ENCODE measurements at regions not wholly inside any gene's neighbourhood (a gene's known extent, or its start where the extent isn't known, plus 50 kb on each side); places are given as distances from the start of the nearest gene placed in this dataset.

DNA sequence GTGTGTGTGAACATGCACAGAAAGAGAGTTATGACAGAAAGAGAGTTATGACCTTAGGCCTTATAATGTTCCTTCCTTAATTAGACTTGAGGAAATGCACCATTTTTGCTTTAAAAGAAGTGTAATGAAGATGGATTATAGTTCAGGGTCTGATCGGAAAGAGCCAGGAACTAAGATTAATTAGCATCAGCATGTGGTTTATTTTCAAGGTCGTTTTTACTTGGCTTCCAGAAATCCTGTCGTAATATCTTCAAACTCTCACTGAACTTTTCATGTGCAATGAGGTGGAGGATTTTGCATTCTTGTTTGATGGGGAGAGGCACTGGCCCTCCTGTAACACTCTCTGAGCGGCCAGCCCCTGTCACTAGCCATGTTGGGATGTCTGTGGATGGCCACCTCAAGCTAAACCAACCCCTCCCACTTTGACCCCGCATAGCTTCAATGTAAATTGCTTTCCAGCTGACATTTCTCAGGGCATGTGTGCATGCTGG lies 116.8 kb downstream of the CDC5L start:
- CTCF ChIA-PET = no interaction called here
- no TSS peak for BruUV-seq (replicated peaks)
- ATAC-seq (no peak), DNase-seq (ENCODE audit: low read depth, low spot score) (no peak)
- Histone ChIP-seq H3K27me3 (ENCODE audit: control insufficient read depth, insufficient read depth, low read length) (no peaks in the 10 kb centered on the region; the same call in 1 of the 2 replicates), H3K4me1 (ENCODE audit: control insufficient read depth, insufficient read depth, low read length) (no peaks in the 10 kb centered on the region), H3K36me3 (ENCODE audit: control insufficient read depth, insufficient read depth, low read length) (no peaks in the 10 kb centered on the region), H3K27ac (ENCODE audit: low read length) (no peak overlapping the region), H3K4me3 (ENCODE audit: low read depth in 2 of 2, low read length in 2 of 2) (no peak overlapping the region), H3K9me3 (ENCODE audit: control insufficient read depth, insufficient read depth, low read depth, low read length) (no peaks in the 10 kb centered on the region)
- intact Hi-C loops (cut with micrococcal nuclease; ENCODE audit: unreplicated experiment) = no loop called here
- POLR2A ChIA-PET = no interaction called here
- in situ Hi-C loops (cut with HindIII; ENCODE audit: low pct_unique_long_range_greater_than_20kb, low sequenced_read_pairs) = no loop called here
- no peak for TF ChIP-seq POLR2AphosphoS5 (IDR thresholded peaks at IDR 0.05; ENCODE audit: low read depth, low read length)
- TF ChIP-seq, protein P1, sequence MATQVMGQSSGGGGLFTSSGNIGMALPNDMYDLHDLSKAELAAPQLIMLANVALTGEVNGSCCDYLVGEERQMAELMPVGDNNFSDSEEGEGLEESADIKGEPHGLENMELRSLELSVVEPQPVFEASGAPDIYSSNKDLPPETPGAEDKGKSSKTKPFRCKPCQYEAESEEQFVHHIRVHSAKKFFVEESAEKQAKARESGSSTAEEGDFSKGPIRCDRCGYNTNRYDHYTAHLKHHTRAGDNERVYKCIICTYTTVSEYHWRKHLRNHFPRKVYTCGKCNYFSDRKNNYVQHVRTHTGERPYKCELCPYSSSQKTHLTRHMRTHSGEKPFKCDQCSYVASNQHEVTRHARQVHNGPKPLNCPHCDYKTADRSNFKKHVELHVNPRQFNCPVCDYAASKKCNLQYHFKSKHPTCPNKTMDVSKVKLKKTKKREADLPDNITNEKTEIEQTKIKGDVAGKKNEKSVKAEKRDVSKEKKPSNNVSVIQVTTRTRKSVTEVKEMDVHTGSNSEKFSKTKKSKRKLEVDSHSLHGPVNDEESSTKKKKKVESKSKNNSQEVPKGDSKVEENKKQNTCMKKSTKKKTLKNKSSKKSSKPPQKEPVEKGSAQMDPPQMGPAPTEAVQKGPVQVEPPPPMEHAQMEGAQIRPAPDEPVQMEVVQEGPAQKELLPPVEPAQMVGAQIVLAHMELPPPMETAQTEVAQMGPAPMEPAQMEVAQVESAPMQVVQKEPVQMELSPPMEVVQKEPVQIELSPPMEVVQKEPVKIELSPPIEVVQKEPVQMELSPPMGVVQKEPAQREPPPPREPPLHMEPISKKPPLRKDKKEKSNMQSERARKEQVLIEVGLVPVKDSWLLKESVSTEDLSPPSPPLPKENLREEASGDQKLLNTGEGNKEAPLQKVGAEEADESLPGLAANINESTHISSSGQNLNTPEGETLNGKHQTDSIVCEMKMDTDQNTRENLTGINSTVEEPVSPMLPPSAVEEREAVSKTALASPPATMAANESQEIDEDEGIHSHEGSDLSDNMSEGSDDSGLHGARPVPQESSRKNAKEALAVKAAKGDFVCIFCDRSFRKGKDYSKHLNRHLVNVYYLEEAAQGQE (IDR thresholded peaks at IDR 0.05; ENCODE audit: insufficient read depth in 1 of 2, low read depth in 2 of 2, low read length in 1 of 2) = no peak
- no peak for TF ChIP-seq TCF7L2 (IDR thresholded peaks at IDR 0.05; ENCODE audit: low read depth, low read length)
- TF ChIP-seq, protein P2, sequence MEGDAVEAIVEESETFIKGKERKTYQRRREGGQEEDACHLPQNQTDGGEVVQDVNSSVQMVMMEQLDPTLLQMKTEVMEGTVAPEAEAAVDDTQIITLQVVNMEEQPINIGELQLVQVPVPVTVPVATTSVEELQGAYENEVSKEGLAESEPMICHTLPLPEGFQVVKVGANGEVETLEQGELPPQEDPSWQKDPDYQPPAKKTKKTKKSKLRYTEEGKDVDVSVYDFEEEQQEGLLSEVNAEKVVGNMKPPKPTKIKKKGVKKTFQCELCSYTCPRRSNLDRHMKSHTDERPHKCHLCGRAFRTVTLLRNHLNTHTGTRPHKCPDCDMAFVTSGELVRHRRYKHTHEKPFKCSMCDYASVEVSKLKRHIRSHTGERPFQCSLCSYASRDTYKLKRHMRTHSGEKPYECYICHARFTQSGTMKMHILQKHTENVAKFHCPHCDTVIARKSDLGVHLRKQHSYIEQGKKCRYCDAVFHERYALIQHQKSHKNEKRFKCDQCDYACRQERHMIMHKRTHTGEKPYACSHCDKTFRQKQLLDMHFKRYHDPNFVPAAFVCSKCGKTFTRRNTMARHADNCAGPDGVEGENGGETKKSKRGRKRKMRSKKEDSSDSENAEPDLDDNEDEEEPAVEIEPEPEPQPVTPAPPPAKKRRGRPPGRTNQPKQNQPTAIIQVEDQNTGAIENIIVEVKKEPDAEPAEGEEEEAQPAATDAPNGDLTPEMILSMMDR (IDR thresholded peaks at IDR 0.05) = no peak
- TF ChIP-seq SIN3A (IDR thresholded peaks at IDR 0.05; ENCODE audit: borderline replicate concordance, insufficient read depth, low read depth, low read length) = no peak

DNA sequence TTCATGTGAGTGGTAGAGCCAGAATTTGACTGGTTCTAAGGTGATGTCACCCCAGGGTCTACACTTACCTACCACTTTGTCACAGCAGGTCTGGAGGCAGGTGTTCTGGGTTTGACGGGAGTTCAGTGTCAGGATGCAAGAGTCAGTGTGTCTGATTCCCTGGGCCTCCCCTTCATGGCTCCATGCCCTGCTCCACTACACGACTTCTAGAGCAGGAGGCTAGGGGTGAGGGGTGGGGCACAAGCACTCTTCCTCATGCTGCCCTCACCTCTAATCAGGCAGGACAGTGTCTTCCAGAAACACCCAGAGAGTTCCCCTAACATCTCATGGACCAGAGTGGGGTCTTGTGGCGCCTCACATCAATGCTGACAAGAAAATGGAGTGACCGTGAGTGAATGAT lies 118.2 kb downstream of the CDC5L start:
- H3K4me3 ChIP-seq (ENCODE audit: low read depth in 2 of 2, low read length in 2 of 2) = no peak overlapping the region
- ATAC-seq (no peak), DNase-seq (ENCODE audit: low read depth, low spot score) (no peak)
- TF ChIP-seq TCF7L2 (IDR thresholded peaks at IDR 0.05; ENCODE audit: low read depth, low read length) (no peak), SIN3A (IDR thresholded peaks at IDR 0.05; ENCODE audit: borderline replicate concordance, insufficient read depth, low read depth, low read length) (no peak), POLR2AphosphoS5 (IDR thresholded peaks at IDR 0.05; ENCODE audit: low read depth, low read length) (no peak)
- TF ChIP-seq, protein P1 (IDR thresholded peaks at IDR 0.05; ENCODE audit: insufficient read depth in 1 of 2, low read depth in 2 of 2, low read length in 1 of 2) = no peak
- TF ChIP-seq, protein P2 (IDR thresholded peaks at IDR 0.05) = no peak
- H3K4me1 ChIP-seq (ENCODE audit: control insufficient read depth, insufficient read depth, low read length) = no peaks in the 10 kb centered on the region
- intact Hi-C loops (cut with micrococcal nuclease; ENCODE audit: unreplicated experiment) (no loop called here), in situ Hi-C loops (cut with HindIII; ENCODE audit: low pct_unique_long_range_greater_than_20kb, low sequenced_read_pairs) (no loop called here)
- CTCF ChIA-PET = no interaction called here
- no peak overlapping the region for H3K27ac ChIP-seq (ENCODE audit: low read length)
- POLR2A ChIA-PET = no interaction called here
- no peaks in the 10 kb centered on the region for H3K36me3 ChIP-seq (ENCODE audit: control insufficient read depth, insufficient read depth, low read length)
- no TSS peak for BruUV-seq (replicated peaks)
- H3K27me3 ChIP-seq (ENCODE audit: control insufficient read depth, insufficient read depth, low read length) = no peaks in the 10 kb centered on the region; the same call in none of the 2 replicates
- no peaks in the 10 kb centered on the region for H3K9me3 ChIP-seq (ENCODE audit: control insufficient read depth, insufficient read depth, low read depth, low read length)
